Nephron (organoid): ENCODE measurements at regions not wholly inside any gene's neighbourhood (a gene's known extent, or its start where the extent isn't known, plus 50 kb on each side); places are given as distances from the start of the nearest gene placed in this dataset.

Experiments used
- H3K27ac Mint-ChIP-seq, 3 experiments: 2 replicates each; pipeline ENCODE4 v1.8.0; 2020; ENCODE audit warnings: mixed read lengths in 3 of 3, mild to moderate bottlenecking in 2 of 3, moderate library complexity in 1 of 3
- H3K27me3 Mint-ChIP-seq: 2 replicates; pipeline ENCODE4 v1.8.0; 2021; ENCODE audit warnings: low read depth, mild to moderate bottlenecking, moderate library complexity, mixed read lengths
- H3K36me3 Mint-ChIP-seq: 2 replicates; pipeline ENCODE4 v1.8.0; 2020; ENCODE audit warnings: low read depth, mixed read lengths
- H3K4me1 Mint-ChIP-seq: 2 replicates; pipeline ENCODE4 v1.8.0; 2020; ENCODE audit warnings: mixed read lengths
- H3K4me3 Mint-ChIP-seq, 3 experiments: 2 replicates each; pipeline ENCODE4 v1.8.0; 2020; ENCODE audit warnings: mild to moderate bottlenecking in 3 of 3, mixed read lengths in 3 of 3, moderate library complexity in 2 of 3
- H3K9me3 Mint-ChIP-seq: 2 replicates; pipeline ENCODE4 v1.8.0; 2020; ENCODE audit warnings: mixed read lengths
- CTCF ChIP-seq, 3 experiments: fragments of 200-600 bp; sonication (generic); IDR thresholded peaks; one replicate each; pipeline ENCODE4 v1.5.0; 2021; ENCODE audit warnings: antibody characterized with exemption in 3 of 3; ENCODE audit not compliant: unreplicated experiment in 3 of 3

- H3K27ac Mint-ChIP-seq = no peak overlapping the region
- no peak overlapping the region for H3K4me3 Mint-ChIP-seq
- no peaks in the 10 kb centered on the region for H3K9me3 Mint-ChIP-seq
- no peak for TF ChIP-seq CTCF (IDR thresholded peaks at IDR 0.05; ENCODE audit: unreplicated experiment in 3 of 3)
- H3K36me3 Mint-ChIP-seq = no peaks in the 10 kb centered on the region
- no peaks in the 10 kb centered on the region for H3K27me3 Mint-ChIP-seq
- H3K4me1 Mint-ChIP-seq = no peaks in the 10 kb centered on the region
Measured at GRCh38 chr4:110354460-110354859, 121.5 kb upstream of the ENPEP start.

GRCh38 chr4:110352670-110353442 is 123.1 kb upstream of the ENPEP start:
- H3K36me3 Mint-ChIP-seq = no peaks in the 10 kb centered on the region
- TF ChIP-seq CTCF (IDR thresholded peaks at IDR 0.05; ENCODE audit: unreplicated experiment in 3 of 3) = no peak
- H3K9me3 Mint-ChIP-seq = no peaks in the 10 kb centered on the region
- no peaks in the 10 kb centered on the region for H3K4me1 Mint-ChIP-seq
- no peaks in the 10 kb centered on the region for H3K27me3 Mint-ChIP-seq
- H3K27ac Mint-ChIP-seq = no peak overlapping the region
- H3K4me3 Mint-ChIP-seq = no peak overlapping the region

- Mint-ChIP-seq H3K4me1 (peaks cover 6% of the 10 kb centered on the region), H3K4me3 (no peak overlapping the region), H3K27ac (no peak overlapping the region), H3K36me3 (no peaks in the 10 kb centered on the region), H3K27me3 (no peaks in the 10 kb centered on the region), H3K9me3 (no peaks in the 10 kb centered on the region)
- no peak for TF ChIP-seq CTCF (IDR thresholded peaks at IDR 0.05; ENCODE audit: unreplicated experiment in 3 of 3)
Measured at GRCh38 chr4:110348711-110349383, 127.1 kb upstream of the ENPEP start.

GRCh38 chr4:110347805-110348204 is 128.2 kb upstream of the ENPEP start:
- no peak for TF ChIP-seq CTCF (IDR thresholded peaks at IDR 0.05; ENCODE audit: unreplicated experiment in 3 of 3)
- Mint-ChIP-seq H3K27me3 (no peaks in the 10 kb centered on the region), H3K4me3 (no peak overlapping the region), H3K36me3 (no peaks in the 10 kb centered on the region), H3K9me3 (no peaks in the 10 kb centered on the region), H3K27ac (peak overlapping the region in 1 of 3 experiments; percentile 14), H3K4me1 (peaks cover 6% of the 10 kb centered on the region)

- Mint-ChIP-seq H3K4me3 (peak overlapping the region in 1 of 3 experiments; percentile 6), H3K4me1 (peaks cover 6% of the 10 kb centered on the region), H3K36me3 (no peaks in the 10 kb centered on the region), H3K27ac (peak overlapping the region; percentile 6 to 53 (median 41)), H3K9me3 (no peaks in the 10 kb centered on the region), H3K27me3 (no peaks in the 10 kb centered on the region)
- TF ChIP-seq CTCF (IDR thresholded peaks at IDR 0.05; ENCODE audit: unreplicated experiment in 3 of 3) = peak; percentile 50 to 70 (median 61)
Measured at GRCh38 chr4:110344165-110344564, 131.8 kb upstream of the ENPEP start.
